ENCODE measurements at regions not wholly inside any gene's neighbourhood (a gene's known extent, or its start where the extent isn't known, plus 50 kb on each side); places are given as distances from the start of the nearest gene placed in this dataset.

GRCh38 chr17:72514321-72514861 is 393.6 kb downstream of the SOX9 start:
- TF ChIP-seq CTCF (IDR thresholded peaks at IDR 0.05; ENCODE audit: low read depth, low read length, missing input control): no peak
- no peak for TF ChIP-seq ATF3 (IDR thresholded peaks at IDR 0.05)
- no peak for TF ChIP-seq RAD21 (IDR thresholded peaks at IDR 0.05)
- TF ChIP-seq MAX (IDR thresholded peaks at IDR 0.05): no peak
- TF ChIP-seq ZBTB33 (IDR thresholded peaks at IDR 0.05): no peak
- TF ChIP-seq REST (IDR thresholded peaks at IDR 0.05): no peak
- TF ChIP-seq RXRA (IDR thresholded peaks at IDR 0.05): no peak
- no peak for TF ChIP-seq SP1 (IDR thresholded peaks at IDR 0.05)

Data from liver (tissue), 3 donors.